IMR-90 (cell line): ENCODE measurements at regions not wholly inside any gene's neighbourhood (a gene's known extent, or its start where the extent isn't known, plus 50 kb on each side); places are given as distances from the start of the nearest gene placed in this dataset.

Experiments used
- ATAC-seq: fragments of 200-7000 bp; cut with Tn5 transposase; 2 replicates; pipeline ENCODE4 v1.9.1; 2020; ENCODE audit warnings: low read depth, mild to moderate bottlenecking, moderate library complexity
- BruUV-seq: library from RNA; stranded (reverse); fragments of 400-500 nt; replicated peaks from 2 replicates; lab custom pipeline; 2021; lab: Mats Ljungman, UMichigan
- CTCF ChIA-PET: fragments of 300-600 bp; formaldehyde crosslinking; extraction: SDS; loops from one replicate; lab custom pipeline; 2021; ENCODE audit warnings: antibody characterized with exemption; lab: Yijun Ruan, JAX
- POLR2A ChIA-PET: fragments of 300-600 bp; sonication (Branson Sonifier 250); formaldehyde crosslinking; loops from one replicate; lab custom pipeline; 2022; ENCODE audit warnings: antibody characterized with exemption; ENCODE audit not compliant: unreplicated experiment; lab: Charles Lee
- DNase-seq: peaks from one replicate; pipeline ENCODE4 v3.0.0; 2013
- H2AFZ ChIP-seq: replicated peaks from 2 replicates; pipeline ENCODE3; 2013; ENCODE audit warnings: low read length, mild to moderate bottlenecking; ENCODE audit not compliant: poor library complexity
- H2AK5ac ChIP-seq: 2 replicates; pipeline ENCODE4 v1.6.1; 2013; ENCODE audit warnings: low read depth, low read length, inconsistent platforms
- H2AK9ac ChIP-seq: replicated peaks from 2 replicates; pipeline ENCODE3; 2013; ENCODE audit warnings: mild to moderate bottlenecking, low read depth, low read length, moderate library complexity; ENCODE audit not compliant: poor library complexity
- H2BK120ac ChIP-seq: 2 replicates; pipeline ENCODE4 v1.6.1; 2013; ENCODE audit warnings: low read depth, low read length, inconsistent platforms
- H2BK15ac ChIP-seq: 3 replicates; pipeline ENCODE4 v1.6.1; 2013; ENCODE audit warnings: low read depth, low read length, inconsistent platforms
- H2BK20ac ChIP-seq: 2 replicates; pipeline ENCODE4 v1.6.1; 2013; ENCODE audit warnings: low read depth, mild to moderate bottlenecking, inconsistent platforms, low read length, moderate library complexity
- H2BK5ac ChIP-seq: 2 replicates; pipeline ENCODE4 v1.6.1; 2013; ENCODE audit warnings: mild to moderate bottlenecking, low read depth, low read length, inconsistent platforms; ENCODE audit not compliant: poor library complexity, severe bottlenecking
- H3K14ac ChIP-seq: replicated peaks from 2 replicates; pipeline ENCODE4 v1.6.1; 2013; ENCODE audit warnings: low read depth, low read length, inconsistent platforms
- H3K18ac ChIP-seq: 2 replicates; pipeline ENCODE4 v1.6.1; 2013; ENCODE audit warnings: low read depth, low read length, control low read depth
- H3K23ac ChIP-seq: 2 replicates; pipeline ENCODE4 v1.6.1; 2013; ENCODE audit warnings: low read depth, low read length, inconsistent platforms
- H3K27ac ChIP-seq: 2 replicates; pipeline ENCODE4 v1.5.1; 2013; ENCODE audit warnings: mild to moderate bottlenecking, control low read depth, low read length; ENCODE audit not compliant: insufficient read depth
- H3K27me3 ChIP-seq: 2 replicates; pipeline ENCODE4 v1.6.1; 2013; ENCODE audit warnings: low read length; ENCODE audit not compliant: control insufficient read depth, insufficient read depth
- H3K36me3 ChIP-seq: 2 replicates; pipeline ENCODE4 v1.6.1; 2013; ENCODE audit warnings: low read length, mixed read lengths; ENCODE audit not compliant: control insufficient read depth, insufficient read depth
- H3K4ac ChIP-seq: 2 replicates; pipeline ENCODE4 v1.6.1; 2013; ENCODE audit warnings: low read depth, low read length, inconsistent platforms
- H3K4me1 ChIP-seq: 2 replicates; pipeline ENCODE4 v1.6.1; 2013; ENCODE audit warnings: low read length, mixed read lengths; ENCODE audit not compliant: control insufficient read depth, insufficient read depth
- H3K4me2 ChIP-seq: 2 replicates; pipeline ENCODE4 v1.6.1; 2013; ENCODE audit warnings: low read depth, mild to moderate bottlenecking, control low read depth, low read length, moderate library complexity
- H3K4me3 ChIP-seq: 2 replicates; pipeline ENCODE4 v1.5.1; 2013; ENCODE audit warnings: low read depth, mild to moderate bottlenecking, control low read depth, low read length, moderate library complexity; ENCODE audit not compliant: insufficient read depth
- H3K56ac ChIP-seq: 2 replicates; pipeline ENCODE4 v1.6.1; 2013; ENCODE audit warnings: low read length, inconsistent platforms; ENCODE audit not compliant: insufficient read depth; ENCODE audit errors: extremely low read depth
- H3K79me1 ChIP-seq, 2 experiments: 2 replicates each; pipeline ENCODE4 v1.6.1; 2013; ENCODE audit warnings: low read length in 2 of 2, inconsistent platforms in 1 of 2, low read depth in 1 of 2
- H3K9ac ChIP-seq: 2 replicates; pipeline ENCODE4 v1.6.1; 2013; ENCODE audit warnings: low read depth, low read length, control low read depth
- H3K9me1 ChIP-seq: 2 replicates; pipeline ENCODE4 v1.6.1; 2013; ENCODE audit warnings: low read length, inconsistent platforms; ENCODE audit not compliant: insufficient read depth
- H3K9me3 ChIP-seq: 2 replicates; pipeline ENCODE4 v1.6.1; 2013; ENCODE audit warnings: low read length; ENCODE audit not compliant: control insufficient read depth, insufficient read depth
- H4K20me1 ChIP-seq: 2 replicates; pipeline ENCODE4 v1.6.1; 2013; ENCODE audit warnings: low read length, inconsistent platforms; ENCODE audit not compliant: insufficient read depth
- H4K5ac ChIP-seq: 2 replicates; pipeline ENCODE4 v1.6.1; 2013; ENCODE audit warnings: mild to moderate bottlenecking, low read depth, low read length, control low read depth
- H4K8ac ChIP-seq, 2 experiments: 2 replicates each; pipeline ENCODE4 v1.6.1; 2013; ENCODE audit warnings: low read depth in 2 of 2, low read length in 2 of 2, control low read depth in 1 of 2, inconsistent platforms in 1 of 2
- H4K91ac ChIP-seq: 2 replicates; pipeline ENCODE4 v1.6.1; 2013; ENCODE audit warnings: low read depth, low read length, inconsistent platforms; ENCODE audit not compliant: insufficient read depth
- BHLHE40 ChIP-seq: fragments of 150-350 bp; IDR thresholded peaks from 2 replicates; pipeline ENCODE4 v1.6.1; 2016; ENCODE audit warnings: mild to moderate bottlenecking, low read depth, low read length
- CHD1 ChIP-seq: IDR thresholded peaks from 2 replicates; pipeline ENCODE4 v1.6.1; 2012; ENCODE audit warnings: low read depth, low read length, improper control_type of control experiment
- ELK1 ChIP-seq: fragments of 150-350 bp; IDR thresholded peaks from 2 replicates; pipeline ENCODE4 v1.6.1; 2016; ENCODE audit warnings: low read depth, mild to moderate bottlenecking, low read length, moderate library complexity, borderline replicate concordance
- FOS ChIP-seq: fragments of 150-350 bp; IDR thresholded peaks from 2 replicates; pipeline ENCODE4 v1.6.1; 2016; ENCODE audit warnings: low read depth, low read length
- MAFK ChIP-seq: IDR thresholded peaks from 2 replicates; pipeline ENCODE4 v1.6.1; 2012; ENCODE audit warnings: low read depth, low read length, improper control_type of control experiment
- MXI1 ChIP-seq: IDR thresholded peaks from 2 replicates; pipeline ENCODE4 v1.6.1; 2012; ENCODE audit warnings: low read depth, mild to moderate bottlenecking, low read length, moderate library complexity, borderline replicate concordance
- NFE2L2 ChIP-seq: fragments of 150-350 bp; IDR thresholded peaks from 2 replicates; pipeline ENCODE4 v1.6.1; 2016; ENCODE audit warnings: low read depth, mild to moderate bottlenecking, low read length
- POLR2A ChIP-seq: IDR thresholded peaks from 2 replicates; pipeline ENCODE4 v1.6.1; 2012; ENCODE audit warnings: mild to moderate bottlenecking, low read depth, low read length
- RAD21 ChIP-seq: IDR thresholded peaks from 2 replicates; pipeline ENCODE4 v1.6.1; 2012; ENCODE audit warnings: low read length, improper control_type of control experiment
- RCOR1 ChIP-seq: IDR thresholded peaks from 2 replicates; pipeline ENCODE4 v1.6.1; 2012; ENCODE audit warnings: mild to moderate bottlenecking, low read length, improper control_type of control experiment; ENCODE audit not compliant: insufficient replicate concordance
- RFX5 ChIP-seq: IDR thresholded peaks from 2 replicates; pipeline ENCODE4 v1.8.0; 2012; ENCODE audit warnings: low read depth, mild to moderate bottlenecking, low read length, moderate library complexity
- SMC3 ChIP-seq: fragments of 150-350 bp; IDR thresholded peaks from 2 replicates; pipeline ENCODE4 v1.6.1; 2016; ENCODE audit warnings: low read depth, mild to moderate bottlenecking, antibody characterized with exemption, low read length, moderate library complexity
- WGBS, 2 experiments: methylation state at CpG; one replicate each; pipeline versions ENCODE4 v1.1.5 to v1.1.7; 2013; ENCODE audit warnings: missing lambda C conversion rate in 2 of 2; ENCODE audit not compliant: insufficient read length in 1 of 2; ENCODE audit errors: extremely low coverage in 2 of 2; 5-methylcytosine and 5-hydroxymethylcytosine counted together
- dilution Hi-C: fragments of 300-500 bp; cut with HindIII; formaldehyde crosslinking; loops from one replicate; pipeline ENCODE4 v1.14.3; 2018; ENCODE audit warnings: low sequenced_read_pairs; ENCODE audit not compliant: unreplicated experiment
- in situ Hi-C: fragments of 300-500 bp; cut with MboI; formaldehyde crosslinking; loops from 3 replicates; pipeline ENCODE4 v1.14.3; 2019; ENCODE audit warnings: low sequenced_read_pairs, inconsistent platforms, mixed read lengths
- intact Hi-C: fragments of 100-400 bp; cut with micrococcal nuclease; formaldehyde crosslinking; loops from 2 replicates; pipeline ENCODE4 v1.10.0; 2022
- TF ChIP-seq, protein P1 (sequence below): fragments of 150-350 bp; IDR thresholded peaks from 2 replicates; pipeline ENCODE4 v1.6.1; 2017; ENCODE audit warnings: mild to moderate bottlenecking, antibody characterized with exemption, low read length, low read depth

DNA sequence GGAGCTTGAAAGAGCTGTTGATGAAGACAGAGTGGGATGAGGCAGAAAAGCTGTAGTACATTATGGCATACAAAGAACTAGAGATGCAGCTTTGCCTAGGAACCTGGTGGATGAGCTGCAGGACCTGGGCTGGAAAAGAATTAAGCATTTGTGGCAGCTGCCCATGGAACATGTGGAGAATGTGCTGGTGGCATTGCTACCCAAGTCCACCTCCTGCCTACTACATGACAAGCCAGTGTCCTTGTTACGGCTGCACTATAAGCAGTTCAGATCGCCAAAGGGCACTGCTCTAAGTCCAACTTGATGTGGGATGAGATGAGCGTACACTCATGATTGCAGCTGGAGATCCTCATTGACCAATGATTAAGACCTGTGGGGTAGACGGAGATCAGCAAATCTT lies 81.1 kb upstream of the ADPGK start:
- Histone ChIP-seq H3K27ac (no peak overlapping the region), H4K20me1 (no peaks in the 10 kb centered on the region), H2BK20ac (no peak overlapping the region), H3K18ac (no peak overlapping the region), H3K36me3 (no peaks in the 10 kb centered on the region), H3K9me1 (no peaks in the 10 kb centered on the region), H4K8ac (no peak overlapping the region), H3K4me3 (no peak overlapping the region), H2BK15ac (no peak overlapping the region), H2AK9ac (no peak overlapping the region), H3K56ac (no peak overlapping the region), H3K79me1 (no peaks in the 10 kb centered on the region), H3K14ac (no peak overlapping the region), H3K23ac (no peak overlapping the region), H3K4me1 (no peaks in the 10 kb centered on the region), H4K91ac (no peak overlapping the region), H4K5ac (no peak overlapping the region), H2BK5ac (no peak overlapping the region), H2AFZ (no peak overlapping the region), H3K27me3 (peaks cover 44% of the 10 kb centered on the region), H3K4me2 (no peak overlapping the region), H2BK120ac (no peak overlapping the region), H2AK5ac (no peak overlapping the region), H3K9ac (no peak overlapping the region), H3K9me3 (peaks cover 2% of the 10 kb centered on the region; the same call in 1 of the 2 replicates), H3K4ac (no peak overlapping the region)
- CTCF ChIA-PET: no interaction called here
- TF ChIP-seq RFX5 (no peak), MAFK (no peak), RAD21 (no peak), MXI1 (no peak), CHD1 (no peak), POLR2A (no peak), FOS (no peak), BHLHE40 (no peak), ELK1 (no peak), RCOR1 (no peak), SMC3 (no peak), NFE2L2 (no peak)
- TF ChIP-seq, protein P1, sequence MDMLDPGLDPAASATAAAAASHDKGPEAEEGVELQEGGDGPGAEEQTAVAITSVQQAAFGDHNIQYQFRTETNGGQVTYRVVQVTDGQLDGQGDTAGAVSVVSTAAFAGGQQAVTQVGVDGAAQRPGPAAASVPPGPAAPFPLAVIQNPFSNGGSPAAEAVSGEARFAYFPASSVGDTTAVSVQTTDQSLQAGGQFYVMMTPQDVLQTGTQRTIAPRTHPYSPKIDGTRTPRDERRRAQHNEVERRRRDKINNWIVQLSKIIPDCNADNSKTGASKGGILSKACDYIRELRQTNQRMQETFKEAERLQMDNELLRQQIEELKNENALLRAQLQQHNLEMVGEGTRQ: no peak
- ATAC-seq: no peak
- no peak for DNase-seq
- in situ Hi-C loops (no loop called here), intact Hi-C loops (no loop called here), dilution Hi-C loops (no loop called here)
- WGBS, 2 experiments: no CpG with 5 or more reads among the region's 4 CpGs
- BruUV-seq: no TSS peak
- POLR2A ChIA-PET: no interaction called here
